ENCODE measurements at regions not wholly inside any gene's neighbourhood (a gene's known extent, or its start where the extent isn't known, plus 50 kb on each side); places are given as distances from the start of the nearest gene placed in this dataset.

GRCh38 chr18:46274266-46274665 lies 170.1 kb downstream of the HAUS1 start:
- ChIA-PET RAD21 (ENCODE audit: low non-redundant PET in 1 of 2, low total read pairs in 2 of 2, uncharacterized antibody in 2 of 2, unreplicated experiment in 2 of 2) (no interaction called here), CTCF (interaction anchor here (0.9 kb wide), 1 partner anchor 209 kb away, joined by 3 read pairs; no protein-coding TSS in a partner anchor), POLR2A (no interaction called here)
- Histone ChIP-seq H3K9me2 (ENCODE audit: insufficient read depth) (no peaks in the 10 kb centered on the region), H3K79me2 (ENCODE audit: insufficient read depth, low read length) (no peaks in the 10 kb centered on the region), H3K27ac (ENCODE audit: low read depth, low read length) (no peak overlapping the region), H3K36me3 (ENCODE audit: control insufficient read depth in 1 of 2, insufficient read depth in 2 of 2, low read length in 2 of 2) (no peaks in the 10 kb centered on the region), H3K27me3 (ENCODE audit: insufficient read depth, low read length) (no peaks in the 10 kb centered on the region), H3K9ac (ENCODE audit: low read length) (no peak overlapping the region), H4K20me1 (ENCODE audit: insufficient read depth) (no peaks in the 10 kb centered on the region), H3K9me3 (ENCODE audit: control insufficient read depth in 1 of 2, insufficient read depth in 1 of 2, low read depth in 1 of 2, low read length in 2 of 2) (no peaks in the 10 kb centered on the region), H3K4me2 (ENCODE audit: low read length) (no peak overlapping the region), H3K4me3 (replicated peaks in 1 of 2; ENCODE audit: low read depth in 1 of 2, low read length in 2 of 2) (no peak overlapping the region), H2AFZ (ENCODE audit: low read depth, low read length, poor library complexity, severe bottlenecking) (no peak overlapping the region), H3K4me1 (ENCODE audit: control insufficient read depth in 1 of 2, insufficient read depth in 2 of 2, low read length in 2 of 2) (no peaks in the 10 kb centered on the region)
- TF ChIP-seq FOSL1 (IDR thresholded peaks at IDR 0.05; ENCODE audit: low read depth) (no peak), YY1 (IDR thresholded peaks at IDR 0.05; ENCODE audit: extremely low read depth, insufficient replicate concordance, low read depth, low read length) (no peak), TCF7L2 (IDR thresholded peaks at IDR 0.05; ENCODE audit: borderline replicate concordance, extremely low read depth, insufficient read depth, insufficient read length) (no peak), RAD21 (IDR thresholded peaks at IDR 0.05; ENCODE audit: low read depth) (no peak), SP1 (IDR thresholded peaks at IDR 0.05; ENCODE audit: low read depth) (no peak), EGR1 (IDR thresholded peaks at IDR 0.05; ENCODE audit: low read depth) (no peak), EZH2 (IDR thresholded peaks at IDR 0.05) (no peak), ZNF274 (IDR thresholded peaks at IDR 0.05; ENCODE audit: low read depth, low read length) (no peak), CBX3 (IDR thresholded peaks at IDR 0.05; ENCODE audit: low read depth) (no peak), SRF (IDR thresholded peaks at IDR 0.05; ENCODE audit: low read depth) (no peak), CEBPB (IDR thresholded peaks at IDR 0.05; ENCODE audit: low read depth) (no peak), JUND (IDR thresholded peaks at IDR 0.05) (no peak), ZFX (IDR thresholded peaks at IDR 0.05) (no peak), EZH2phosphoT487 (IDR thresholded peaks at IDR 0.05; ENCODE audit: borderline replicate concordance) (no peak), ATF3 (IDR thresholded peaks at IDR 0.05) (no peak)
- TF ChIP-seq, protein P1, sequence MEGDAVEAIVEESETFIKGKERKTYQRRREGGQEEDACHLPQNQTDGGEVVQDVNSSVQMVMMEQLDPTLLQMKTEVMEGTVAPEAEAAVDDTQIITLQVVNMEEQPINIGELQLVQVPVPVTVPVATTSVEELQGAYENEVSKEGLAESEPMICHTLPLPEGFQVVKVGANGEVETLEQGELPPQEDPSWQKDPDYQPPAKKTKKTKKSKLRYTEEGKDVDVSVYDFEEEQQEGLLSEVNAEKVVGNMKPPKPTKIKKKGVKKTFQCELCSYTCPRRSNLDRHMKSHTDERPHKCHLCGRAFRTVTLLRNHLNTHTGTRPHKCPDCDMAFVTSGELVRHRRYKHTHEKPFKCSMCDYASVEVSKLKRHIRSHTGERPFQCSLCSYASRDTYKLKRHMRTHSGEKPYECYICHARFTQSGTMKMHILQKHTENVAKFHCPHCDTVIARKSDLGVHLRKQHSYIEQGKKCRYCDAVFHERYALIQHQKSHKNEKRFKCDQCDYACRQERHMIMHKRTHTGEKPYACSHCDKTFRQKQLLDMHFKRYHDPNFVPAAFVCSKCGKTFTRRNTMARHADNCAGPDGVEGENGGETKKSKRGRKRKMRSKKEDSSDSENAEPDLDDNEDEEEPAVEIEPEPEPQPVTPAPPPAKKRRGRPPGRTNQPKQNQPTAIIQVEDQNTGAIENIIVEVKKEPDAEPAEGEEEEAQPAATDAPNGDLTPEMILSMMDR (IDR thresholded peaks at IDR 0.05 in 2 of 3, conservative IDR thresholded peaks at IDR 0.05 in 1 of 3; ENCODE audit: borderline replicate concordance in 1 of 3, insufficient read depth in 1 of 3, low read depth in 2 of 3, low read length in 2 of 3), result no peak
- TF ChIP-seq, protein P2, sequence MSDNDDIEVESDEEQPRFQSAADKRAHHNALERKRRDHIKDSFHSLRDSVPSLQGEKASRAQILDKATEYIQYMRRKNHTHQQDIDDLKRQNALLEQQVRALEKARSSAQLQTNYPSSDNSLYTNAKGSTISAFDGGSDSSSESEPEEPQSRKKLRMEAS (IDR thresholded peaks at IDR 0.05), result no peak
- TF ChIP-seq, protein P3, sequence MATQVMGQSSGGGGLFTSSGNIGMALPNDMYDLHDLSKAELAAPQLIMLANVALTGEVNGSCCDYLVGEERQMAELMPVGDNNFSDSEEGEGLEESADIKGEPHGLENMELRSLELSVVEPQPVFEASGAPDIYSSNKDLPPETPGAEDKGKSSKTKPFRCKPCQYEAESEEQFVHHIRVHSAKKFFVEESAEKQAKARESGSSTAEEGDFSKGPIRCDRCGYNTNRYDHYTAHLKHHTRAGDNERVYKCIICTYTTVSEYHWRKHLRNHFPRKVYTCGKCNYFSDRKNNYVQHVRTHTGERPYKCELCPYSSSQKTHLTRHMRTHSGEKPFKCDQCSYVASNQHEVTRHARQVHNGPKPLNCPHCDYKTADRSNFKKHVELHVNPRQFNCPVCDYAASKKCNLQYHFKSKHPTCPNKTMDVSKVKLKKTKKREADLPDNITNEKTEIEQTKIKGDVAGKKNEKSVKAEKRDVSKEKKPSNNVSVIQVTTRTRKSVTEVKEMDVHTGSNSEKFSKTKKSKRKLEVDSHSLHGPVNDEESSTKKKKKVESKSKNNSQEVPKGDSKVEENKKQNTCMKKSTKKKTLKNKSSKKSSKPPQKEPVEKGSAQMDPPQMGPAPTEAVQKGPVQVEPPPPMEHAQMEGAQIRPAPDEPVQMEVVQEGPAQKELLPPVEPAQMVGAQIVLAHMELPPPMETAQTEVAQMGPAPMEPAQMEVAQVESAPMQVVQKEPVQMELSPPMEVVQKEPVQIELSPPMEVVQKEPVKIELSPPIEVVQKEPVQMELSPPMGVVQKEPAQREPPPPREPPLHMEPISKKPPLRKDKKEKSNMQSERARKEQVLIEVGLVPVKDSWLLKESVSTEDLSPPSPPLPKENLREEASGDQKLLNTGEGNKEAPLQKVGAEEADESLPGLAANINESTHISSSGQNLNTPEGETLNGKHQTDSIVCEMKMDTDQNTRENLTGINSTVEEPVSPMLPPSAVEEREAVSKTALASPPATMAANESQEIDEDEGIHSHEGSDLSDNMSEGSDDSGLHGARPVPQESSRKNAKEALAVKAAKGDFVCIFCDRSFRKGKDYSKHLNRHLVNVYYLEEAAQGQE (IDR thresholded peaks at IDR 0.05; ENCODE audit: low read depth), result no peak
- TF ChIP-seq, protein P4, sequence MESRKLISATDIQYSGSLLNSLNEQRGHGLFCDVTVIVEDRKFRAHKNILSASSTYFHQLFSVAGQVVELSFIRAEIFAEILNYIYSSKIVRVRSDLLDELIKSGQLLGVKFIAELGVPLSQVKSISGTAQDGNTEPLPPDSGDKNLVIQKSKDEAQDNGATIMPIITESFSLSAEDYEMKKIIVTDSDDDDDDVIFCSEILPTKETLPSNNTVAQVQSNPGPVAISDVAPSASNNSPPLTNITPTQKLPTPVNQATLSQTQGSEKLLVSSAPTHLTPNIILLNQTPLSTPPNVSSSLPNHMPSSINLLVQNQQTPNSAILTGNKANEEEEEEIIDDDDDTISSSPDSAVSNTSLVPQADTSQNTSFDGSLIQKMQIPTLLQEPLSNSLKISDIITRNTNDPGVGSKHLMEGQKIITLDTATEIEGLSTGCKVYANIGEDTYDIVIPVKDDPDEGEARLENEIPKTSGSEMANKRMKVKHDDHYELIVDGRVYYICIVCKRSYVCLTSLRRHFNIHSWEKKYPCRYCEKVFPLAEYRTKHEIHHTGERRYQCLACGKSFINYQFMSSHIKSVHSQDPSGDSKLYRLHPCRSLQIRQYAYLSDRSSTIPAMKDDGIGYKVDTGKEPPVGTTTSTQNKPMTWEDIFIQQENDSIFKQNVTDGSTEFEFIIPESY (IDR thresholded peaks at IDR 0.05; ENCODE audit: extremely low read depth, insufficient replicate concordance, low read length), result no peak
- ATAC-seq, result no peak
- no TSS peak for BruUV-seq (replicated peaks)
- DNase-seq (ENCODE audit: low read depth, low spot score), result no peak
- intact Hi-C loops (cut with micrococcal nuclease), result no loop called here

Measured in HCT116 (cell line).